ENCODE measurements at regions not wholly inside any gene's neighbourhood (a gene's known extent, or its start where the extent isn't known, plus 50 kb on each side); places are given as distances from the start of the nearest gene placed in this dataset.
"Not testable (repeated sequence)": the region's sequence is repeated elsewhere in the genome, so short reads cannot be mapped to it uniquely, and the experiment has no call there.

DNA sequence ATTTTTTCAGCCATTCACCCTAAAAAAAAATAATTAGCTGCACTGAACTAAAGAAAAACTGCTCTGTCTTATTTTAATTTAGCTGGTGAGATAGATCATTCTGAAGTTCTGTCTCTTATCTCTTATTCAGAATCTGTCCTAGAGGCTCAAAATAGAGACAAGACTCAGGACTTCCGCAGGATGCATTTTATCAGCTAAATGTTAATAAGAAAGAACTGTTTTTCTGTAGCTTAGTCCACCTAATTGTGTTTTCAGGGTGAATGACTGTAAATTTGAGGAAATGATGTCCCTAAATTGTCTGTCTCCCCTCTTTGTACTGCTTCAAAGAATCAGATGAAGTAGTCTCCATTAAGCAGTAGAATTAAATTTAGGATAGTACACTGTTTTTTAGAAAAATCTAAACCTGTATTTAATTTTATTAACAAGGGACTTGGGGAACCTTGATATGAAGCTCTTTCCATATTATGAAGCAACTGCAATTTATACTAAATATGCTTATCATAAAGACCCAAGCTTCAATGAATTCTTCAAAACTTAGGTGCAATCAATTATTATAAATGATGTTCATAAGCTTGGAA lies 671.9 kb downstream of the RWDD3 start (continued):
- TF ChIP-seq CBFB (CRISPR knock-in tag; IDR thresholded peaks at IDR 0.05) (no peak), NR0B1 (IDR thresholded peaks at IDR 0.05; ENCODE audit: partially characterized antibody) (no peak), RBM15 (IDR thresholded peaks at IDR 0.05; ENCODE audit: insufficient read depth, low read length) (no peak), KDM1A (IDR thresholded peaks at IDR 0.05) (no peak)

DNA sequence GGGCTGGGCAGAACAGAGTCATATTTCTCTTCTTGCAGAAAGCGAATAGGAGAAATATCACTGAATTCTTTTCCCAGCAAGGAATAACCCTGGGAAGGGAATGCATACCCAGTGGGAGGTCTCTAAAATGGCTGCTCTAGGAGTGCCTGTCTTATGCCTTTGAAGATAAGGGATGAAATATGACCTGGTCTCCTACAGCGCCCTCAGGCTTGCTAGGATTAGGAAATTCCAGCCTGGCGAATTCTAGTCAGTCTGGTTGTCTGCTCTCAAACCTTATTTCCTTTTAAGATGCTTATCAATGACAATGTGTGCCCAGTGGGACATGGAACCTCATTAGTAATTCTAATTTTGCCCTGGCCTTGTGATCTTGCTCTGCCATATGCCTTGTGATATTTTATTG lies 677.7 kb downstream of the RWDD3 start:
- H3K27me3 ChIP-seq (ENCODE audit: control insufficient read depth in 2 of 2, insufficient read depth in 2 of 2, low read length in 2 of 2); in situ Hi-C loops (cut with MboI); H3K79me2 ChIP-seq (ENCODE audit: control insufficient read depth, insufficient read depth, low read length); CTCF ChIA-PET (ENCODE audit: low intra/inter-chr PET ratio); ATAC-seq; H3K36me3 ChIP-seq (ENCODE audit: control insufficient read depth, insufficient read depth, low read length); H4K20me1 ChIP-seq (replicated peaks; ENCODE audit: control insufficient read depth, insufficient read depth, low read length); H2AFZ ChIP-seq (ENCODE audit: low read depth, low read length); BruUV-seq (replicated peaks); H3K4me2 ChIP-seq (ENCODE audit: insufficient read depth, low read length); H3K4me1 ChIP-seq (replicated peaks in 1 of 2; ENCODE audit: control insufficient read depth in 2 of 2, insufficient read depth in 2 of 2, low read length in 2 of 2); H3K9ac ChIP-seq (ENCODE audit: insufficient read depth in 1 of 2, low read depth in 2 of 2, low read length in 2 of 2); H3K9me3 ChIP-seq (replicated peaks; ENCODE audit: control insufficient read depth, insufficient read depth, low read depth, low read length); DNase-seq (ENCODE audit: extremely low read depth in 1 of 4, low spot score in 3 of 4); H3K27ac ChIP-seq (ENCODE audit: extremely low read depth, low read depth, low read length); FAIRE-seq; POLR2A ChIA-PET; H3K4me3 ChIP-seq; intact Hi-C loops (cut with micrococcal nuclease); H3K9me1 ChIP-seq (ENCODE audit: control insufficient read depth, insufficient read depth, low read length): not testable (repeated sequence)
- 5% methylated on average over 3 of the region's 3 CpGs for WGBS (ENCODE audit: insufficient coverage, low coverage, missing lambda C conversion rate)
